Panc1 (cell line): ENCODE measurements at regions not wholly inside any gene's neighbourhood (a gene's known extent, or its start where the extent isn't known, plus 50 kb on each side); places are given as distances from the start of the nearest gene placed in this dataset.

Experiments
- ATAC-seq: fragments of 200-7000 bp; cut with Tn5 transposase; 2 replicates; pipeline ENCODE4 v1.9.1; 2020; ENCODE audit warnings: mild to moderate bottlenecking, moderate library complexity
- BruUV-seq: library from RNA; stranded (reverse); fragments of 400-500 nt; replicated peaks from 2 replicates; lab custom pipeline; 2021; lab: Mats Ljungman, UMichigan
- CTCF ChIA-PET: fragments of 300-600 bp; sonication (Branson Sonifier 250); formaldehyde crosslinking; loops from one replicate; lab custom pipeline; 2022; ENCODE audit warnings: antibody characterized with exemption; lab: Charles Lee
- POLR2A ChIA-PET: fragments of 300-600 bp; sonication (Branson Sonifier 250); formaldehyde crosslinking; loops from one replicate; lab custom pipeline; 2022; ENCODE audit warnings: antibody characterized with exemption; lab: Charles Lee
- DNase-seq: peaks from one replicate; pipeline ENCODE4 v3.0.0-alpha.2; 2010; ENCODE audit warnings: low read depth, low spot score
- H3K27ac ChIP-seq: 2 replicates; pipeline ENCODE4 v1.5.1; 2011; ENCODE audit warnings: mild to moderate bottlenecking, low read length, inconsistent platforms
- H3K27me3 ChIP-seq: fragments of 200-500 bp; sonication (Bioruptor generic); 2 replicates; pipeline ENCODE4 v1.6.0; 2014; ENCODE audit warnings: low read length, inconsistent platforms; ENCODE audit not compliant: control insufficient read depth, insufficient read depth
- H3K36me3 ChIP-seq: fragments of 200-500 bp; sonication (Bioruptor generic); 2 replicates; pipeline ENCODE4 v1.5.1; 2014; ENCODE audit warnings: inconsistent platforms, mild to moderate bottlenecking, low read length, moderate library complexity; ENCODE audit not compliant: control insufficient read depth, insufficient read depth
- H3K4me1 ChIP-seq: 2 replicates; pipeline ENCODE4 v1.5.1; 2011; ENCODE audit warnings: inconsistent platforms, mild to moderate bottlenecking, low read length, moderate library complexity; ENCODE audit not compliant: control insufficient read depth, insufficient read depth
- H3K4me3 ChIP-seq, 2 experiments: 2 replicates each; pipeline ENCODE4 v1.5.1; 2011 to 2012; ENCODE audit warnings: low read depth in 2 of 2, low read length in 2 of 2, mild to moderate bottlenecking in 2 of 2, inconsistent platforms in 1 of 2, moderate library complexity in 1 of 2
- H3K9me3 ChIP-seq: fragments of 200-500 bp; sonication (Bioruptor generic); 2 replicates; pipeline ENCODE4 v1.5.1; 2014; ENCODE audit warnings: low read depth, mild to moderate bottlenecking, inconsistent platforms, low read length, moderate library complexity; ENCODE audit not compliant: control insufficient read depth, insufficient read depth
- POLR2AphosphoS5 ChIP-seq: IDR thresholded peaks from 2 replicates; pipeline ENCODE4 v1.6.1; 2012; ENCODE audit warnings: mild to moderate bottlenecking, low read depth, low read length, moderate library complexity
- SIN3A ChIP-seq: IDR thresholded peaks from 2 replicates; pipeline ENCODE4 v1.6.1; 2012; ENCODE audit warnings: low read depth, mild to moderate bottlenecking, low read length, moderate library complexity, borderline replicate concordance; ENCODE audit not compliant: insufficient read depth
- TCF7L2 ChIP-seq: IDR thresholded peaks from 2 replicates; pipeline ENCODE4 v1.6.1; 2011; ENCODE audit warnings: mild to moderate bottlenecking, low read depth, low read length, inconsistent platforms
- in situ Hi-C: cut with HindIII; loops from 2 replicates; pipeline ENCODE4 v1.10.0; 2016; ENCODE audit warnings: low sequenced_read_pairs, low pct_unique_long_range_greater_than_20kb
- intact Hi-C: fragments of 100-400 bp; cut with micrococcal nuclease; formaldehyde crosslinking; loops from one replicate; pipeline ENCODE4 v1.10.0; 2022; ENCODE audit not compliant: unreplicated experiment
- TF ChIP-seq, protein P1 (sequence below), 2 experiments: IDR thresholded peaks; 2 replicates each; pipeline ENCODE4 v1.6.1; 2011 to 2012; ENCODE audit warnings: low read depth in 2 of 2, control low read depth in 1 of 2, low read length in 1 of 2, mild to moderate bottlenecking in 1 of 2, moderate library complexity in 1 of 2; ENCODE audit not compliant: insufficient read depth in 1 of 2
- TF ChIP-seq, protein P2 (sequence below): fragments of 450-650 bp; IDR thresholded peaks from 2 replicates; pipeline ENCODE4 v1.5.1; 2017; ENCODE audit warnings: mild to moderate bottlenecking

DNA sequence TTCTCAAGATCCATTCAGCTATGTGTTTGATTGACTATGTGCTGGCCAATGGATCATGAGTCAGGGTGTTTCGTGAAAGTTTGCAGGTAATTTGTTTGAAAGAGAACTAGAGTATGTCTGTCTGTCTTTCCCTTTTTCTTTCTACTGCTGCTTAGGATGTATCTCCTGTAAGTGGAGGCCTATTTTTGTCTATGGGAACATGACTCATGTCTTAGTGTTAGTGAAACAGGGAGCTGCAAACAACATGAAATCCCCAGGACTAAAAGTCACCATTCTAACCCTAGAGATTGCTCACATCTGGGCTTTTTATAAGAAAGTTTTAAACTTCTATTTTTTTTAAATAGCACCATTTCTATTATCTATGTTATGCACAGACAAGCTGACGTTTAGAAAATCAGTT lies 333.0 kb downstream of the CCER1 start:
- no peaks in the 10 kb centered on the region for H3K36me3 ChIP-seq
- in situ Hi-C loops (no loop called here), intact Hi-C loops (no loop called here)
- ChIA-PET CTCF (no interaction called here), POLR2A (no interaction called here)
- ATAC-seq (no peak), DNase-seq (no peak)
- no TSS peak for BruUV-seq
- H3K9me3 ChIP-seq = no peaks in the 10 kb centered on the region
- H3K27me3 ChIP-seq = no peaks in the 10 kb centered on the region
- no peak overlapping the region for H3K27ac ChIP-seq
- H3K4me1 ChIP-seq = no peaks in the 10 kb centered on the region
- TF ChIP-seq SIN3A = no peak
- TF ChIP-seq, protein P1, sequence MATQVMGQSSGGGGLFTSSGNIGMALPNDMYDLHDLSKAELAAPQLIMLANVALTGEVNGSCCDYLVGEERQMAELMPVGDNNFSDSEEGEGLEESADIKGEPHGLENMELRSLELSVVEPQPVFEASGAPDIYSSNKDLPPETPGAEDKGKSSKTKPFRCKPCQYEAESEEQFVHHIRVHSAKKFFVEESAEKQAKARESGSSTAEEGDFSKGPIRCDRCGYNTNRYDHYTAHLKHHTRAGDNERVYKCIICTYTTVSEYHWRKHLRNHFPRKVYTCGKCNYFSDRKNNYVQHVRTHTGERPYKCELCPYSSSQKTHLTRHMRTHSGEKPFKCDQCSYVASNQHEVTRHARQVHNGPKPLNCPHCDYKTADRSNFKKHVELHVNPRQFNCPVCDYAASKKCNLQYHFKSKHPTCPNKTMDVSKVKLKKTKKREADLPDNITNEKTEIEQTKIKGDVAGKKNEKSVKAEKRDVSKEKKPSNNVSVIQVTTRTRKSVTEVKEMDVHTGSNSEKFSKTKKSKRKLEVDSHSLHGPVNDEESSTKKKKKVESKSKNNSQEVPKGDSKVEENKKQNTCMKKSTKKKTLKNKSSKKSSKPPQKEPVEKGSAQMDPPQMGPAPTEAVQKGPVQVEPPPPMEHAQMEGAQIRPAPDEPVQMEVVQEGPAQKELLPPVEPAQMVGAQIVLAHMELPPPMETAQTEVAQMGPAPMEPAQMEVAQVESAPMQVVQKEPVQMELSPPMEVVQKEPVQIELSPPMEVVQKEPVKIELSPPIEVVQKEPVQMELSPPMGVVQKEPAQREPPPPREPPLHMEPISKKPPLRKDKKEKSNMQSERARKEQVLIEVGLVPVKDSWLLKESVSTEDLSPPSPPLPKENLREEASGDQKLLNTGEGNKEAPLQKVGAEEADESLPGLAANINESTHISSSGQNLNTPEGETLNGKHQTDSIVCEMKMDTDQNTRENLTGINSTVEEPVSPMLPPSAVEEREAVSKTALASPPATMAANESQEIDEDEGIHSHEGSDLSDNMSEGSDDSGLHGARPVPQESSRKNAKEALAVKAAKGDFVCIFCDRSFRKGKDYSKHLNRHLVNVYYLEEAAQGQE (IDR thresholded peaks at IDR 0.05; ENCODE audit: insufficient read depth in 1 of 2, low read depth in 2 of 2, low read length in 1 of 2) = no peak
- TF ChIP-seq POLR2AphosphoS5 = no peak
- TF ChIP-seq, protein P2, sequence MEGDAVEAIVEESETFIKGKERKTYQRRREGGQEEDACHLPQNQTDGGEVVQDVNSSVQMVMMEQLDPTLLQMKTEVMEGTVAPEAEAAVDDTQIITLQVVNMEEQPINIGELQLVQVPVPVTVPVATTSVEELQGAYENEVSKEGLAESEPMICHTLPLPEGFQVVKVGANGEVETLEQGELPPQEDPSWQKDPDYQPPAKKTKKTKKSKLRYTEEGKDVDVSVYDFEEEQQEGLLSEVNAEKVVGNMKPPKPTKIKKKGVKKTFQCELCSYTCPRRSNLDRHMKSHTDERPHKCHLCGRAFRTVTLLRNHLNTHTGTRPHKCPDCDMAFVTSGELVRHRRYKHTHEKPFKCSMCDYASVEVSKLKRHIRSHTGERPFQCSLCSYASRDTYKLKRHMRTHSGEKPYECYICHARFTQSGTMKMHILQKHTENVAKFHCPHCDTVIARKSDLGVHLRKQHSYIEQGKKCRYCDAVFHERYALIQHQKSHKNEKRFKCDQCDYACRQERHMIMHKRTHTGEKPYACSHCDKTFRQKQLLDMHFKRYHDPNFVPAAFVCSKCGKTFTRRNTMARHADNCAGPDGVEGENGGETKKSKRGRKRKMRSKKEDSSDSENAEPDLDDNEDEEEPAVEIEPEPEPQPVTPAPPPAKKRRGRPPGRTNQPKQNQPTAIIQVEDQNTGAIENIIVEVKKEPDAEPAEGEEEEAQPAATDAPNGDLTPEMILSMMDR = no peak
- TF ChIP-seq TCF7L2 = no peak
- H3K4me3 ChIP-seq = no peak overlapping the region

DNA sequence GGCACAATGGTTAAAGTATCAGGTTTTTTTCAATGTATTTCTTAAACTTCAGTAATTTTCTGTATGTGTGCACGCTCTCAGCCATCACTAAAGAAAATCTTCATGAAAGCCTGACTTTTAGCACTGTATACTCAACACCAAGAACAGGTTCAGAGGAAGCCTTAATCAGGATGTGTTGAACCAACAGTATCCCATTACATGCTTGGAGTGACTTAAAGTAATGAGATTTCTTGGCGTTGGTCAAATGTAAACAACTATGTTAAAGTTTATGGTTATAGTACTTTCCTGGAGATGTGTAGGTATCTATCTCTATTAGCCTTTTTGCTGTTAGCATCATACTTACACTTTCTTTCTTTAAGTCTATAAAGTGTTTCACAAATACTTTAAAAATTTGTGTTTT lies 335.0 kb downstream of the CCER1 start:
- no peaks in the 10 kb centered on the region for H3K36me3 ChIP-seq
- intact Hi-C loops = no loop called here
- CTCF ChIA-PET = no interaction called here
- POLR2A ChIA-PET = no interaction called here
- H3K9me3 ChIP-seq = no peaks in the 10 kb centered on the region
- TF ChIP-seq, protein P2 = no peak
- no peak overlapping the region for H3K27ac ChIP-seq
- BruUV-seq = no TSS peak
- H3K4me1 ChIP-seq = no peaks in the 10 kb centered on the region
- no peaks in the 10 kb centered on the region for H3K27me3 ChIP-seq
- in situ Hi-C loops = no loop called here
- ATAC-seq (no peak), DNase-seq (no peak)
- H3K4me3 ChIP-seq = no peak overlapping the region

DNA sequence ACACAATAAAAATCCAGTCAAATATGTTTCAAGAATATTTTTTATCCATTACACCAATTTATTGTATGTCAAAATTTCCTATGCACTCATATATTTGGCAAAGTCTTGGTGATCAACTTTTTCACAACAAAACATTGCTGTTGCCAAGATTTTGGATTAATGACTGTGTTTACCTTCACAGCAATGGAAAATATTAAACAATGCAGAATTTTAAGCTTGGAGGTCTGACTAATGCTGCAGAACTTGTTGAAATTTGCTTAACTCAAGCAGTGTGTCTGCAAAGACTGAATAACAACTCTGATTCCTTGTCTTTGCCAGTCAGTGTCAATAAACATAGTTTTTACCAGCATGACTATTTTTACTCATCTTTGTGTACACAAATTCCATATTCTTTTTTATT lies 336.4 kb downstream of the CCER1 start:
- ChIA-PET CTCF (no interaction called here), POLR2A (no interaction called here)
- Histone ChIP-seq H3K27me3 (no peaks in the 10 kb centered on the region), H3K9me3 (no peaks in the 10 kb centered on the region), H3K4me1 (no peaks in the 10 kb centered on the region), H3K27ac (no peak overlapping the region), H3K36me3 (no peaks in the 10 kb centered on the region), H3K4me3 (no peak overlapping the region)
- no TSS peak for BruUV-seq
- ATAC-seq (no peak), DNase-seq (no peak)
- intact Hi-C loops (no loop called here), in situ Hi-C loops (no loop called here)
- TF ChIP-seq, protein P2 = no peak
- TF ChIP-seq SIN3A (no peak), POLR2AphosphoS5 (no peak), TCF7L2 (no peak)
- TF ChIP-seq, protein P1 (IDR thresholded peaks at IDR 0.05; ENCODE audit: insufficient read depth in 1 of 2, low read depth in 2 of 2, low read length in 1 of 2) = no peak
